GM19467 (cell line): ENCODE measurements at regions not wholly inside any gene's neighbourhood (a gene's known extent, or its start where the extent isn't known, plus 50 kb on each side); places are given as distances from the start of the nearest gene placed in this dataset.

Source experiments
- ATAC-seq: cut with Tn5 transposase; IDR thresholded peaks from one replicate; pipeline ENCODE4 v1.9.1; 2021; ENCODE audit warnings: mild to moderate bottlenecking, moderate library complexity; ENCODE audit not compliant: unreplicated experiment

GRCh38 chr1:39134768-39135333 lies 69.6 kb upstream of the MACF1 start:
- no peak for ATAC-seq

GRCh38 chr1:39136638-39137037 lies 67.9 kb upstream of the MACF1 start:
- ATAC-seq = no peak

- ATAC-seq = no peak
Measured at GRCh38 chr1:39139723-39140360, 64.7 kb upstream of the MACF1 start.

DNA sequence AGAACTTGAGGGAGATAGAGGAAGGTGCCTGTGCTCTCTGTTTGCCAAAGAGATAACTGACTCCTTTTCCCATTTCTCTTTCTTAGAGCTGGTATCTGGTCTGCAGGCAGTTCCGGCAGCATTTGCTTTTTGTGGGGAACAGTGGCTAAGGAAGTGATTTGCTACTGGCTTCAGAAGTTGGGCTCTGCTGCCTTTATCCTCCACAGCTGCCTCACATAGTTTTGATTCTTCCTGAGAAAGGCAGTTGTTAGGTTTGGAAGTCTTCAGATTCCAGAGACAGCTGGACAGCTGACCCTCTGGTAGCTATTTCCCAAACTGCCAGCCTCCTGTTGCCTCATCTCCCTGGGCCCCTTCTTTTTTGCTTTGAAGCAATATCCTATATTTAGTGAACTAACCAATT lies 62.6 kb upstream of the MACF1 start:
- no peak for ATAC-seq

- no peak for ATAC-seq
Measured at GRCh38 chr1:39142401-39143060, 62.0 kb upstream of the MACF1 start.

- no peak for ATAC-seq
Measured at GRCh38 chr1:39144924-39145323, 59.6 kb upstream of the MACF1 start.

DNA sequence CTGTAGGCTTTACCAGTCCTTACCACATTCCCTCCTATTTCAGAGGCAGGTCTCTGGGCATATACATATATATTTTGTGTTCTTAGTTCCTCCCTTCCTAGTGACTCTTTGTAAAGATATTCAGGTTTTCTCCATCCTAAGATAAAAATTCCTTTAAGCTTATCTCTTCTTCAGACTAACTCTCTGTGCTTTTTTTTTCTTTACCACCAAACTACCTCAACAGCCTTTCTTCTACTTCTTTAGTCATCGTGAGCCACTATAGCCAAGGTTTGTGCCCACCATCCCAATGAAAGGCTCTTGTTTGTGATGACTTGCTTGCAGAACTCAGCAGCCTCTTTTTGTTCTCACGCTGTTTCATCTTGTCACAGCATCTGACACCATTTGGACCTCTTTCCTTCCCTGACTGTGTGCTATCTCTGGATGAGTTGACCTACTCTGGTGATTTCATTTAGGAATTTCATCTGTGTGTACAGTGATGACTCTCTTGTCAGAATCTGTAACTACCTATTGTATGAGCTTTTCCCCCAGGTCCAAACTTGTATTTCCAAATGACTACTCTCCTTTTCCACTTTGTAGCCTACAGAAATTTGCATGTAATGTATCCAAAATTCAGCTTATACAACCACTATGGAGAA lies 59.0 kb upstream of the MACF1 start:
- ATAC-seq = no peak

GRCh38 chr1:39146681-39147080 lies 57.8 kb upstream of the MACF1 start:
- ATAC-seq = no peak

DNA sequence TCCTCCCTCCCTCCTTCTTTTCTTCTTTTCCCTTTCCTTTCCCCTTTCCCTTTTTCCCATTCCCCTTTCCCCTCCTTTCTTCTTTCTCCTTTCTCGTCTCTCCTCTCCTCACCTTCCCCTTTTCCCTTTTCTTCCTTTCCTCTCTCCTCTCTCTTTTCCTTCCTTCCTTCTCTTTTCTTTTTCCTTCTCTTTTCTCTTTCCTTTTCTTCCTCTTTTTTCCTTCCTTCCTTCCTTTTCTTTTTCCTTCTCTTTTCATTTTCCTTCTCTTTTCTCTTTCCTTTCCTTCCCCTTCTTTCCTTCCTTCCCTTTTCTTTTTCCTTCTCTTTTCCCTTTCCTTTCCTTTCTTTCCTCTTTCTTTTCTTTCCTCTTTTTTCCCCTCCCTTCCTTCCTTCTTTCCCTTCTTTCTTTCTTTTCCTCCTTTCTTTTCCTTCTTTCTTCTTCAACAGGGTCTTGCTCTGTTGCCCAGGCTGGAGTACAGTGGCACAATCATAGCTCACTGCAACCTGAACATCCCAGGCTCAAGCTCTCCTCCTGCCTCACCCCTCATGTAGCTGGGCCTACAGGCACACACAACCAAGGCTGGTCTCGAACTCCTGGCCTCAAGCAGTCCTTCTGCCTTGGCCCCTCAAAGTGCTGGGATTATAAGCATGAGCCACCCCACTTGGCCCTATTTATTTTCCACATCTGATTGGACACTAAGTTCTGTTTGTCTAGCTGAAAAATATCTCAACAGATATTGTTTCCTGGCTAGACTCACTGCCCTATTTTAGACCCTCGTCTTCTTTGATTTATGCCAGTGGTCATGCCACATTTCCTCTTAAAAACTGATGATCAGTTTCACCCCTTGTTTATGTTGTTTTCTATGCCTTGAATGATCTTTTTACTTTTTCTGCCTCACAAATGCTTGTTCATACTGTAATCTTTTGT lies 57.1 kb upstream of the MACF1 start:
- ATAC-seq = no peak

- ATAC-seq = no peak
Measured at GRCh38 chr1:39148942-39149341, 55.6 kb upstream of the MACF1 start.

GRCh38 chr1:39149509-39149908 lies 55.0 kb upstream of the MACF1 start:
- ATAC-seq = no peak

- ATAC-seq = no peak
Measured at GRCh38 chr1:39150779-39151178, 53.7 kb upstream of the MACF1 start.

- ATAC-seq = no peak
Measured at GRCh38 chr1:39151267-39151666, 53.2 kb upstream of the MACF1 start.

GRCh38 chr1:39152923-39153322 lies 51.6 kb upstream of the MACF1 start:
- no peak for ATAC-seq

DNA sequence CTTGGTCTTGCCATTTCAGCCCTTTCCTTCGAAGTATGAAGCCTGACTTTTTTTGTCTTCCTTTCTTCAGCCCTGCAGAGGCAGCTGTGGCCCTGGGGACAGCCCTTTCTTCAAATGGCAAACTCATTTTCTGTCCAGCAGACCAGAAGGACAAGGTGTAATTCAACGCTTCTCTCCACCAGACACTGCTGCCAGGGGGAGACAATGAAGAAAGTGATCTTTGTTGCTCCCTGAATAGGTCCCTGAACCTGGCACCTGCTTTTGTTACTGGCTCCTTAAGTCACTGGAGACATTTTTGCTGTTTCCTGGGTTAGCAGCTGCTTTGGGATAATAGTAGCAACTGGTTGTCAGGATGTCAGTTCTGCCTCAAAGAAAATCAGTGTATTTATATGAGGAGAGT lies 50.8 kb upstream of the MACF1 start:
- ATAC-seq = no peak

DNA sequence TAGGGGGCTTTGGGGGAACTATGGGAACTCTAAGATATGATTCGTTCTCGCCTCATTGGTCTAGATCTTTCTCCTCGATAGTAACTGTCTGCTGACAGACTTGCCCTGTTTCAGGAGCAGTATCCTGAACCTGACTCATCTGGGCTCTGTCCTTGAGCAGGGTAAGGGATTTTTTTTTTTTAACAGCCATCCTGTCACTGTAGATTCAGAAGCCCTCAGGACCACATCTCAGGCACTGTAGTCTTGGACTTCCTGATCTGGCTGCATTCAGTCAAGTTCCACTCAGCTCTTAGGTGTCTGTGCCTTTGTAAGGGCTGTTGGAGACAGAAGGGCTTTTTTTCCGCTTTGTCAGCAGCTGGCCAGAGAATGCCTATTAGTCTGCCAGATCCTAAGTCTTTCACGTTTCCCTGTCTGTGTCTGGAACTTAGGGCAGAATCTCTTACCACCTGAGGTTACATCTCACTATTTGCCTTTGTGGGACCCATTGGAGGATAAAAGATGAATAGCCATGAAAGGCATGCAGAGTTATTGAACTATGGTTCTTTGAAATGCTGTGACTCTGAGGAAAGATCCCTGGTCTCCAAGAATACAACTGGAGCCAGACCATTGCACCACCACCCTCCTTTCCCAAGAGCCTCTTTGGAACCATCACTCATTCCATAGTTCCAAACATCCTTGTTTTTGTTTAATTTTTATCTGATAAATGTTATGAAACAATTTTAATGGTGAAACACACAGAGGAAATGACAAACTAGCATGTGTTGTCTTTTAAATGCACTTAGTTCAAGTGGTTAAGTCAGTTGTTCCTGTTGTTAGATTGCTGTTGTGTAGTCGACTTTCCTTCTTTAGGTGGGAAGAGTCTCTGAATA lies 49.7 kb upstream of the MACF1 start:
- ATAC-seq = no peak
